Nephron progenitor cell (in vitro differentiated cells): ENCODE measurements at regions not wholly inside any gene's neighbourhood (a gene's known extent, or its start where the extent isn't known, plus 50 kb on each side); places are given as distances from the start of the nearest gene placed in this dataset.

ENCODE experiments used
- DNase-seq: peaks from one replicate; pipeline ENCODE4 v3.0.0; 2021
- H3K27ac Mint-ChIP-seq: 2 replicates; pipeline ENCODE4 v1.8.0; 2021; ENCODE audit warnings: mild to moderate bottlenecking, moderate library complexity, mixed read lengths
- H3K27me3 Mint-ChIP-seq: 2 replicates; pipeline ENCODE4 v1.8.0; 2021; ENCODE audit warnings: mild to moderate bottlenecking, low read depth, mixed read lengths; ENCODE audit not compliant: poor library complexity
- H3K36me3 Mint-ChIP-seq: 2 replicates; pipeline ENCODE4 v1.8.0; 2021; ENCODE audit warnings: low read depth, mixed read lengths
- H3K4me1 Mint-ChIP-seq: 2 replicates; pipeline ENCODE4 v1.8.0; 2021; ENCODE audit warnings: mixed read lengths
- H3K4me3 Mint-ChIP-seq: 2 replicates; pipeline ENCODE4 v1.8.0; 2021; ENCODE audit warnings: mild to moderate bottlenecking, moderate library complexity, mixed read lengths
- H3K9me3 Mint-ChIP-seq: 2 replicates; pipeline ENCODE4 v1.8.0; 2021; ENCODE audit warnings: mild to moderate bottlenecking, moderate library complexity, mixed read lengths
- TF ChIP-seq, protein P1 (sequence below): fragments of 200-600 bp; sonication (generic); IDR thresholded peaks from 2 replicates; pipeline ENCODE4 v1.5.0; 2021; ENCODE audit warnings: antibody characterized with exemption

DNA sequence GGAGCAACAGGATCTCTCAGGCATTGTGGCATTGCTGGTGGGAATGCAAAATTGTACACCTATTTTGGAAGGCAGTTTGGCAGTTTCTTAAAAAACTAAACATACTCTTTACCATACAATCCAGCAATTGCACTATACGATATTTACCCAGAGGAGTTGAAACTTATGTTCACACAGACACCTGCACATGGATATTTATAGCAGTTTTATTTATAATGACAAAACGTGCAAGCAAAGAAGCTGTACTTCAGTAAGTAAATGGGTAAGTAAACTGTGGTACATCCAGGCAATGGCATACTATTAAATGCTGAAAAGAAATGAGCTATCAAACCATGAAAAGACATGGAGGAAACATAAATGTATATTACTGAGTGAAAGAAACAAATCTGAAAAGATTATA, 71.6 kb upstream of the UBAC2 start:
- Mint-ChIP-seq H3K36me3 (no peaks in the 10 kb centered on the region), H3K4me1 (peaks cover 19% of the 10 kb centered on the region), H3K9me3 (no peaks in the 10 kb centered on the region), H3K27ac (no peak overlapping the region), H3K4me3 (no peak overlapping the region), H3K27me3 (peaks cover 14% of the 10 kb centered on the region)
- no peak for DNase-seq
- TF ChIP-seq, protein P1, sequence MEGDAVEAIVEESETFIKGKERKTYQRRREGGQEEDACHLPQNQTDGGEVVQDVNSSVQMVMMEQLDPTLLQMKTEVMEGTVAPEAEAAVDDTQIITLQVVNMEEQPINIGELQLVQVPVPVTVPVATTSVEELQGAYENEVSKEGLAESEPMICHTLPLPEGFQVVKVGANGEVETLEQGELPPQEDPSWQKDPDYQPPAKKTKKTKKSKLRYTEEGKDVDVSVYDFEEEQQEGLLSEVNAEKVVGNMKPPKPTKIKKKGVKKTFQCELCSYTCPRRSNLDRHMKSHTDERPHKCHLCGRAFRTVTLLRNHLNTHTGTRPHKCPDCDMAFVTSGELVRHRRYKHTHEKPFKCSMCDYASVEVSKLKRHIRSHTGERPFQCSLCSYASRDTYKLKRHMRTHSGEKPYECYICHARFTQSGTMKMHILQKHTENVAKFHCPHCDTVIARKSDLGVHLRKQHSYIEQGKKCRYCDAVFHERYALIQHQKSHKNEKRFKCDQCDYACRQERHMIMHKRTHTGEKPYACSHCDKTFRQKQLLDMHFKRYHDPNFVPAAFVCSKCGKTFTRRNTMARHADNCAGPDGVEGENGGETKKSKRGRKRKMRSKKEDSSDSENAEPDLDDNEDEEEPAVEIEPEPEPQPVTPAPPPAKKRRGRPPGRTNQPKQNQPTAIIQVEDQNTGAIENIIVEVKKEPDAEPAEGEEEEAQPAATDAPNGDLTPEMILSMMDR, result no peak

DNA sequence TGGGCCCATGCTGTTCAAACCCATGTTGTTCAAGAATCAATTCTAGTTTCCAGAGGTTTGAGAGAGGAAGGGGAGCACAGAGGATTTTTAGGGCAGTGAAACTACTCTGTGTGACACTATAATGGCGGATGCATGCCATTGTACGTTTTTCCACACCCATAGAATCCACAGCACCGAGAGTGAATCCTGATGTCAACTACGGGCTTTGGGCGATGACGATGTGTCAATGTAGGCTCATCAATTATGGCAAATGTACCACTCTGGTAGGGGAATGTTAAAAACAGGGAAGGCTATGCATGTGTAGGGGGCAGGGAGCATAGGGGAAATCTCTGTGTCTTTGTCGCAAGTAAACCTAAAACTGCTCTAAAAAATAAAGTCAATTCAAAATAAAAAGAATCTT, 70.7 kb upstream of the UBAC2 start:
- no peak for DNase-seq
- H3K27ac Mint-ChIP-seq, result no peak overlapping the region
- H3K36me3 Mint-ChIP-seq, result no peaks in the 10 kb centered on the region
- H3K9me3 Mint-ChIP-seq, result no peaks in the 10 kb centered on the region
- H3K4me3 Mint-ChIP-seq, result no peak overlapping the region
- TF ChIP-seq, protein P1, result no peak
- H3K27me3 Mint-ChIP-seq, result peaks cover 18% of the 10 kb centered on the region
- H3K4me1 Mint-ChIP-seq, result peaks cover 19% of the 10 kb centered on the region

DNA sequence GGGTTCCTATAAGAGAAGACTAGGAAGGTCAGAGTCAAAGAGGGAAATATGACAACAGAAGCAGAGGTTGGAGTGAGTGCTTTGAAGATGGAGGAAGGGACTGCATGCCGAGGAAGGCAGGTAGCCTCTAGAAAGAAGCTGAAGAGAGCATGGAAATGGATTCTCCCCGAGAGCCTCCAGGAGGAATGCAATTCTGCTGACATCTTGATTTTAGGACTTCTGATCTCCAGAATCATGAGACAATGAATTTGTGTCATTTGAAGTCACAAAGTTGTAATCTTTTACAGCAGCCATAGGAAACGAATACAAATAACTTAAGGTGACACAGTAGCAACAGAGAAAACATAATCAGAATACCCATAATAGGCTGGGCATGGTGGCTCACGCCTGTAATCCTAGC, 69.2 kb upstream of the UBAC2 start:
- no peak for DNase-seq
- no peak overlapping the region for H3K4me3 Mint-ChIP-seq
- no peaks in the 10 kb centered on the region for H3K36me3 Mint-ChIP-seq
- peaks cover 19% of the 10 kb centered on the region for H3K4me1 Mint-ChIP-seq
- TF ChIP-seq, protein P1, result no peak
- no peaks in the 10 kb centered on the region for H3K9me3 Mint-ChIP-seq
- H3K27ac Mint-ChIP-seq, result no peak overlapping the region
- H3K27me3 Mint-ChIP-seq, result peaks cover 14% of the 10 kb centered on the region

DNA sequence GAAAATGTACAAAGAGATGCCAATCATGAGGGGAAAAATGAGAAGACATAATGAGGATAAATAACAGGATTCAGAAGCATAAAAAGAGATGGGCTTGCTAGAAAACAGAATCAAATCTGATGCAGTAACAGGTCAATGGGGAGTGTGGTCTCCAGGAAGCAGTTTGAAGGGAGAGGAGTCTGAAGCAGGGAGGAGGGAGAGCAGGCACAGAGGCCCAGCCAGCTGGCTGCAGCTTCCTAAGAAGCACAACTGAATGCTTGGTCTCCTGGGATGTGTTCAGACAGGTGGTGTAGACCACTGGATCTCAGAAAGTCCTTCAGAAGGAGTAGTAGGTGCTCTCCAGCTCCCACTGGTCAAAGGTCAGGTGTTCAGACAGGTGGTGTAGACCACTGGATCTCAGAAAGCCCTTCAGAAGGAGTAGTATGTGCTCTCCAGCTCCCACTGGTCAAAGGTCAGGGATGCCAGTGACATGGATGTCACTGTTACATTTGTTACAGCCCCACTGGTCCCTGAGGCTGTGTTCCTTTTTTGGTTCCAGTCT, 68.3 kb upstream of the UBAC2 start:
- no peaks in the 10 kb centered on the region for H3K36me3 Mint-ChIP-seq

DNA sequence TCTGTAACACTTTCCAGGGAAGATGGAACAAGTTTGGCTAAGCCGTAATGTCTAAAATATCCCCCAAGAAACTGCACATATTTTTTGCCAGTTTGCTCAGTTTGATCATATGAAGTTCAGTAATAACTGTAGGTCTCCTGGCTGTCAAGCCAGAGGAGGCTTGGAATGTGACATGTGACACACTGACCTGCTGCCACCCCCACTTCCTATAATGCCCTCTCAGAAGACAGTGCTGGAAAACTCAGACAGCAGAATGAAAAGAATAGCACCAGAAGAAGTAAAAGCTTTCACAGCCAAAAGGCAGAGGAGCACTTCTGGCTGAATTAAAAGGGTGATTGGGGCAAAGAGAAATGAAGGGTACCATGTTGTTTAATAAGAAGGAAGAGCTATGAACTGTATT, 67.4 kb upstream of the UBAC2 start:
- Mint-ChIP-seq H3K36me3 (no peaks in the 10 kb centered on the region), H3K9me3 (no peaks in the 10 kb centered on the region), H3K27ac (peak overlapping the region; percentile 52), H3K4me1 (peaks cover 19% of the 10 kb centered on the region), H3K27me3 (peaks cover 15% of the 10 kb centered on the region), H3K4me3 (no peak overlapping the region)
- TF ChIP-seq, protein P1, result no peak
- DNase-seq, result peak; percentile 9

More for the DNA sequence above, 68.3 kb upstream of the UBAC2 start:
- peaks cover 15% of the 10 kb centered on the region for H3K27me3 Mint-ChIP-seq
- no peaks in the 10 kb centered on the region for H3K9me3 Mint-ChIP-seq
- DNase-seq, result no peak
- no peak overlapping the region for H3K4me3 Mint-ChIP-seq
- H3K4me1 Mint-ChIP-seq, result peaks cover 19% of the 10 kb centered on the region
- H3K27ac Mint-ChIP-seq, result no peak overlapping the region
- TF ChIP-seq, protein P1, result no peak

DNA sequence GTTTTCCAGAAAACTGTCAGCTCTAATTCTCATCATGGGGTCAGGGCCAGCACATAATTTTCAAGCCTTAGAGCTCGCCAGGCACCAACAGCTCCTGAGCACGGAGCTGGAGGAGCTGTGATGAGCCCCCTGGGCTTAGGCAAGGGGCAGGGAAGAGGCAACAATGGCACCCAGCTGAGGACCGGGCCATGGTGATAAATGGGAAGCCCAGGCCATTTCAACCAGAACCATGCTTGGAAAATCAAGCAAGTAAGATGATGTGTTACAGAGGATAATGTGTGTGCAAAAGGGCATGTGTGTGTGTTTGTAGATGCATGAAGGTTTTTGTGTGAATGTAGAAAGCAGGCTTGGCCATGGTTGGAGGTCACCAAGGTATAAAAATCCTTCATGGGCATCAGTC, 66.8 kb upstream of the UBAC2 start:
- Mint-ChIP-seq H3K36me3 (no peaks in the 10 kb centered on the region), H3K9me3 (no peaks in the 10 kb centered on the region), H3K27ac (no peak overlapping the region), H3K4me3 (no peak overlapping the region), H3K4me1 (peaks cover 19% of the 10 kb centered on the region), H3K27me3 (peaks cover 12% of the 10 kb centered on the region)
- TF ChIP-seq, protein P1, result no peak
- no peak for DNase-seq
